ENCODE measurements at regions not wholly inside any gene's neighbourhood (a gene's known extent, or its start where the extent isn't known, plus 50 kb on each side); places are given as distances from the start of the nearest gene placed in this dataset.

DNA sequence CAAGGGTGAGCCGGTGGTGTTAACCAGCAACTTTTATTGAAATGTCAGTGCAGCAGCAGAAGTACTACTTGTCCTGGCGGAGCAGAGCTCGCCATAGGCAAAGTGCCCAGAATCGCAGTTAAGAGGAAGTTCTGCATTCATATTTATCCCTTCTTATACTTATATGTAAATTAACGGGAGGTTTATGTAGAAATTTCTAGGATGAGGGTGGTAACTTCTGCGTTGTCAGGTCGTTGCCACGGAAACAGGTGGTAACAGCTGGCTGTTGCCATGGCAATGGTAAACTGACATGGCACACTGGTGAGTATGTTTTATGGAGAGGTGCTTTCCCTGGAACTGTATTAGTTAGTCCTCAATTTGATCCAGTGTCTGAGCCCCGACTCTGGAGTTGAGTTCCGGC lies 2494.9 kb upstream of the PCDH20 start:
- Histone ChIP-seq H3K27me3 (ENCODE audit: control insufficient read depth, insufficient read depth, low read length) (no peaks in the 10 kb centered on the region), H3K36me3 (ENCODE audit: control insufficient read depth, insufficient read depth, low read length) (no peaks in the 10 kb centered on the region), H3K27ac (ENCODE audit: low read length) (no peak overlapping the region), H3K9me3 (replicated peaks; ENCODE audit: control insufficient read depth, low read depth, low read length) (no peaks in the 10 kb centered on the region), H3K4me3 (ENCODE audit: low read length) (no peak overlapping the region), H3K4me1 (ENCODE audit: control insufficient read depth, insufficient read depth, low read length) (peaks cover 2% of the 10 kb centered on the region)
- peak; percentile 90 for DNase-seq
- 8% methylated on average over 2 of the region's 10 CpGs for WGBS (ENCODE audit: insufficient coverage)

DNA sequence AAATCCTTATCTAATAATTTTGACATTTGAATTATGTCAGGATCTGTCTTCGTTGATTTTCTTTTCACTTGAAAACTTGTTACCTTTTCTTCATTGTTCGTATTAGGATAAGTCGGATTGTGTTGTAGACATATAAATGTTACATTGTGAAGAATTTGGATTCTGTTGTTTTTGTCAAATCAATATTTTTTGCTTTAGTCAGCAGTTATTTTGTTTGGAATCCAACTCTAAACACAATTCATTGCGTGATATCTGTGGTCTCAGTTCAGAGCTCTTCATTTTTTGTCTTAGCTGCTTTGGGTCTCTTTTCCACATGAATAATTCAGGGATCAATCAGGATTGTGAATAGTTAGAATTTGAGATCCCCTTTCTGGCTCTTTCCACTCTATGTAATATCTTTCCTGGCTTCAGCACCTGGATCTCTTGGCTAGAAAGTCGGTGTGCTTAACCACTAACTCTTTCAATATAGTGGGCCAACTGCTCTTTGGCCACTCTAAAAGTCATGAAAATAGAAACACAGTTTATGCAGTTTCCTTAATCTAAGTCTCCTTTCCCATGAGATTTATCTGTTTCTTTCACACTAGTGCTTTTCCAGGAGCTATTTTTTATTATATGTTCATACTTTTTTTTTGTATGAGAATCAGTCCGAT lies 2494.2 kb upstream of the PCDH20 start:
- no peaks in the 10 kb centered on the region for H3K27me3 ChIP-seq (ENCODE audit: control insufficient read depth, insufficient read depth, low read length)
- no peaks in the 10 kb centered on the region for H3K9me3 ChIP-seq (replicated peaks; ENCODE audit: control insufficient read depth, low read depth, low read length)
- H3K27ac ChIP-seq (ENCODE audit: low read length): no peak overlapping the region
- no peaks in the 10 kb centered on the region for H3K36me3 ChIP-seq (ENCODE audit: control insufficient read depth, insufficient read depth, low read length)
- peaks cover 2% of the 10 kb centered on the region for H3K4me1 ChIP-seq (ENCODE audit: control insufficient read depth, insufficient read depth, low read length)
- 0% methylated on average over 1 of the region's 6 CpGs for WGBS (ENCODE audit: insufficient coverage)
- peak; percentile 90 for DNase-seq
- H3K4me3 ChIP-seq (ENCODE audit: low read length): no peak overlapping the region

DNA sequence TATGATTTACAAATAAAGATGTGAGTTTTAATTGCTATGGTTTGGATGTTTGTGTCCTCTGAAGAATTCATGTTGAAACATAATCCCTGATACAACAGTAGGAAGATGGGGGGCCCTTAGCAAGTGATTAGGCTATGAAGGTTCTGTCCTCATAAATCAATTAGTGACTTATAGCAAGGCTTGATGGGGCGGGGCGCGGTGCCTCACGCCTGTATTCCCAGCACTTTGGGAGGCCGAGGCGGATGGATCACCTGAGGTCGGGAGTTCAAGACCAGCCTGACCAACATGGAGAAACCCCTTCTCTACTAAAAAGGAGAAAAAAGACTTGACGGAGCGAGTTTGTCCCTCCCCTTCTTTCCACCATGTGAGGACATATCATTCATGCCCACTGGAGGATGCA lies 2486.5 kb upstream of the PCDH20 start:
- 94% methylated on average over 3 of the region's 9 CpGs for WGBS (ENCODE audit: insufficient coverage)
- Histone ChIP-seq H3K9me3 (replicated peaks; ENCODE audit: control insufficient read depth, low read depth, low read length) (no peaks in the 10 kb centered on the region), H3K27me3 (ENCODE audit: control insufficient read depth, insufficient read depth, low read length) (no peaks in the 10 kb centered on the region), H3K4me3 (ENCODE audit: low read length) (no peak overlapping the region), H3K27ac (ENCODE audit: low read length) (no peak overlapping the region), H3K36me3 (ENCODE audit: control insufficient read depth, insufficient read depth, low read length) (no peaks in the 10 kb centered on the region), H3K4me1 (ENCODE audit: control insufficient read depth, insufficient read depth, low read length) (no peaks in the 10 kb centered on the region)
- DNase-seq: no peak

DNA sequence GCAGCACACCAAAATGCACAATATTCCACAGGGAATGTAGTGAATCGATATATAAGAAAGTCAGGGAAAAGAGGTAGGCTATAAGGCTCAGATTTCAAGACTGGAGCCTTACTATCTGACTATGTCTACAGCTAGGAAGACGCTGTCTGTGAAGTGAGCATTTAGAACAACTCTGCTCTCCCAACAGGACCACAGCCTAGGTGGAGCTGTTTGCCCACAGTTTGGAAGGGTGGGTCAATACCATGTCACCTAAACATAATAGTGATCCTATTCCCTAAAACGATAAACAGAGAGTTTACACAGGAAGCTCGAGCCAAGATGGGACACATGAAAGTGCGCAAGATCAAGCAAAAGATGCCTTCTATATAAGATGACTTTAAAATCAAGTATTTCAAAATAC lies 2486.0 kb upstream of the PCDH20 start:
- no CpG with 5 or more reads among the region's 5 CpGs for WGBS (ENCODE audit: insufficient coverage)
- no peak overlapping the region for H3K27ac ChIP-seq (ENCODE audit: low read length)
- no peak overlapping the region for H3K4me3 ChIP-seq (ENCODE audit: low read length)
- H3K27me3 ChIP-seq (ENCODE audit: control insufficient read depth, insufficient read depth, low read length): no peaks in the 10 kb centered on the region
- DNase-seq: no peak
- H3K36me3 ChIP-seq (ENCODE audit: control insufficient read depth, insufficient read depth, low read length): no peaks in the 10 kb centered on the region
- H3K4me1 ChIP-seq (ENCODE audit: control insufficient read depth, insufficient read depth, low read length): no peaks in the 10 kb centered on the region
- H3K9me3 ChIP-seq (replicated peaks; ENCODE audit: control insufficient read depth, low read depth, low read length): no peaks in the 10 kb centered on the region

DNA sequence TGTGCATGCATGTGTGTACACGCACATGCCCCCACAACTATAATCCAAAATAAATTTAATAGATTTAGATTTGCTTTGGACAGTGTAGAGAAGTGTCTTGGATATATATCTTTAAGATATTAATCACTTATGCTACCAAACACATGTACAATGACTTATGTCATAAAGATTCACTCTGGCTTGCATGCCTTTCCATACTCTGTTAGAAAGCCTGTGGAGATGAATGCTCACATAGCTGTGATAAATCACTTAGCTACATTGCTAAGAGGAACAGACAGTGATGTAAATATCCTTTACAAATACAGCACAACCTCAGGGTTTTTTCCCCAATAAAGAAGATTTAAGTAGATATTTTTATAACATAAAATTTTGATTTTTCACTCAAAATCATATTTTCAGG lies 2484.8 kb upstream of the PCDH20 start:
- no peaks in the 10 kb centered on the region for H3K4me1 ChIP-seq (ENCODE audit: control insufficient read depth, insufficient read depth, low read length)
- H3K4me3 ChIP-seq (ENCODE audit: low read length): no peak overlapping the region
- no peaks in the 10 kb centered on the region for H3K27me3 ChIP-seq (ENCODE audit: control insufficient read depth, insufficient read depth, low read length)
- peak; percentile 15 for DNase-seq
- H3K27ac ChIP-seq (ENCODE audit: low read length): no peak overlapping the region
- H3K9me3 ChIP-seq (replicated peaks; ENCODE audit: control insufficient read depth, low read depth, low read length): no peaks in the 10 kb centered on the region
- no CpG with 5 or more reads among the region's 1 CpG for WGBS (ENCODE audit: insufficient coverage)
- H3K36me3 ChIP-seq (ENCODE audit: control insufficient read depth, insufficient read depth, low read length): no peaks in the 10 kb centered on the region

DNA sequence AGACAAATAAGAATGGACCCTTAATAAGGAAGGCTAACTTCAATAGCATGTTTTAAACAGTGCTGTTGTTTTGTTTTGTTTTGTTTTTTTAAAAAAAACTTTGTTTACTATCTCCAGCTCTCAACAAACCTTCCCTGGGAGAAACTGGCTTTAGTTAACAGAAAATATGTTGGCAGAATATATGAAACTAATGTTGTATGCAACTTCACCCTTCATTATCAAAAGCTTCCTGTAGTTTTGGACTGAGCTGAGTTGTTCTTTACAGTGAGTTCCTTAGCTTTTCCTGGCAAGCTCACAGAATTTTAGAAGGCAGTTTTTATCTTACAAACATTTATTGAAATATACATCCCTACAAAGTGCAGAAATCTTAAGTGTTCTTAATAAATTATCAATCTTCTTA lies 2480.7 kb upstream of the PCDH20 start:
- Histone ChIP-seq H3K4me3 (ENCODE audit: low read length) (no peak overlapping the region), H3K27me3 (ENCODE audit: control insufficient read depth, insufficient read depth, low read length) (no peaks in the 10 kb centered on the region), H3K4me1 (ENCODE audit: control insufficient read depth, insufficient read depth, low read length) (no peaks in the 10 kb centered on the region), H3K36me3 (ENCODE audit: control insufficient read depth, insufficient read depth, low read length) (no peaks in the 10 kb centered on the region), H3K27ac (ENCODE audit: low read length) (no peak overlapping the region), H3K9me3 (replicated peaks; ENCODE audit: control insufficient read depth, low read depth, low read length) (no peaks in the 10 kb centered on the region)
- peak; percentile 19 for DNase-seq

DNA sequence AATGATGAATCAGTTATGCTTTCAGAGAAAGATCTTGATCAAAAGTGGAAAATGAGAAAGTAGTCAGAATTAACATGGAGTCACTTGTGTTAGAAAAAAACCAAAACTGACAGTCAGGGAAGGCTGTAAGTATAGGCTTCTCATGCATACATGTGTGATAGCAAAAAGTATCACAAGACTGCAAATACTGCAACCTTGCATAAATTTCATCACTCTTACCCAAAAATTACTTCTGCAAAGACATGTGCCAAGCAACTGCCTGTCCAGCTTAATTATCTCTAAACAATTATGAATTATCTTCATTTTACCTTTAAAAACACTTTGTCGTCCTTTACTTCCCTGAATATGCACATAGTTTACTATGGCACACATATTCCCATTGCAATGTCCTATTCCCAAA lies 2466.4 kb upstream of the PCDH20 start:
- no peaks in the 10 kb centered on the region for H3K9me3 ChIP-seq (replicated peaks; ENCODE audit: control insufficient read depth, low read depth, low read length)
- no peak overlapping the region for H3K4me3 ChIP-seq (ENCODE audit: low read length)
- no peak overlapping the region for H3K27ac ChIP-seq (ENCODE audit: low read length)
- no CpG with 5 or more reads among the region's 1 CpG for WGBS (ENCODE audit: insufficient coverage)
- no peaks in the 10 kb centered on the region for H3K4me1 ChIP-seq (ENCODE audit: control insufficient read depth, insufficient read depth, low read length)
- no peak for DNase-seq
- H3K27me3 ChIP-seq (ENCODE audit: control insufficient read depth, insufficient read depth, low read length): no peaks in the 10 kb centered on the region
- H3K36me3 ChIP-seq (ENCODE audit: control insufficient read depth, insufficient read depth, low read length): no peaks in the 10 kb centered on the region

DNA sequence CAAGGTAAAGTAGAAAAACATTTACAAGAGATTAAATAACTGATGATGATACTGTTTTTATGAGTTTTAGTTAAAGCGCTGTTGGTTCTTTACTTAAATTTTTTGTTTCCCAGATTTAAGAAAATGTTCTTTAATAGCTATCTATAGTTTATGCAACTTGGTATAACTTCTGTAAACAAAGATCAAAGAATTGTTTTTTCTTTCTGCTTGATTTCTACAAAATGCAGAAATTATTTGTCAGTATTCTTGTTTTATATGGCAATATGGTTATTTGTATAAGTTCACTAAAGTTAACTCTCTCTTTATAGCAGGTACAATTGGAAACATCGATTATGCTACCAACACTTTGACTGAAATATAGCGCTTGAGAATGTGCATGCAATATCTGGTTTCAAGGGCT lies 2465.1 kb upstream of the PCDH20 start:
- H3K4me1 ChIP-seq (ENCODE audit: control insufficient read depth, insufficient read depth, low read length): no peaks in the 10 kb centered on the region
- WGBS (ENCODE audit: insufficient coverage): no CpG with 5 or more reads among the region's 3 CpGs
- H3K36me3 ChIP-seq (ENCODE audit: control insufficient read depth, insufficient read depth, low read length): no peaks in the 10 kb centered on the region
- H3K4me3 ChIP-seq (ENCODE audit: low read length): no peak overlapping the region
- H3K9me3 ChIP-seq (replicated peaks; ENCODE audit: control insufficient read depth, low read depth, low read length): no peaks in the 10 kb centered on the region
- no peaks in the 10 kb centered on the region for H3K27me3 ChIP-seq (ENCODE audit: control insufficient read depth, insufficient read depth, low read length)
- H3K27ac ChIP-seq (ENCODE audit: low read length): no peak overlapping the region
- DNase-seq: no peak

DNA sequence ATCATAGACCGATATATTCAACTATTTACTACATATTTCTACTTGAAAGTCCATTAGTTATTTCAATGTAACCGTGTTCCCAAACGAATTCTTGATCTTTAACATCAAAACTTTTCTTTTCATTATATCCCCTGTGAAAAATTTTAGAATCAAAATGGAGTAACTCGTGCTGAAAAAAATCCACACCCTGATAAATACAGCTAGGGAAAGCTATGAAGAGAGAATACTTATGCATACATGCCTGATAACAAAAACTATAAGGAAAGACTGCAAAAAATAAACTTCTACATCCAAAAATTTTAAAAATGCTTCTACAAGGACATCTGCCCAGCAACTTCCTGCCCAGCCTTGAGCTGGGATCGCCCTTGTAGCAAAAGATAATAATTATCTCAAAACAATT lies 2458.3 kb upstream of the PCDH20 start:
- WGBS (ENCODE audit: insufficient coverage): no CpG with 5 or more reads among the region's 5 CpGs
- Histone ChIP-seq H3K27me3 (ENCODE audit: control insufficient read depth, insufficient read depth, low read length) (no peaks in the 10 kb centered on the region), H3K36me3 (ENCODE audit: control insufficient read depth, insufficient read depth, low read length) (no peaks in the 10 kb centered on the region), H3K27ac (ENCODE audit: low read length) (no peak overlapping the region), H3K4me1 (ENCODE audit: control insufficient read depth, insufficient read depth, low read length) (no peaks in the 10 kb centered on the region), H3K4me3 (ENCODE audit: low read length) (no peak overlapping the region), H3K9me3 (replicated peaks; ENCODE audit: control insufficient read depth, low read depth, low read length) (no peaks in the 10 kb centered on the region)
- no peak for DNase-seq

DNA sequence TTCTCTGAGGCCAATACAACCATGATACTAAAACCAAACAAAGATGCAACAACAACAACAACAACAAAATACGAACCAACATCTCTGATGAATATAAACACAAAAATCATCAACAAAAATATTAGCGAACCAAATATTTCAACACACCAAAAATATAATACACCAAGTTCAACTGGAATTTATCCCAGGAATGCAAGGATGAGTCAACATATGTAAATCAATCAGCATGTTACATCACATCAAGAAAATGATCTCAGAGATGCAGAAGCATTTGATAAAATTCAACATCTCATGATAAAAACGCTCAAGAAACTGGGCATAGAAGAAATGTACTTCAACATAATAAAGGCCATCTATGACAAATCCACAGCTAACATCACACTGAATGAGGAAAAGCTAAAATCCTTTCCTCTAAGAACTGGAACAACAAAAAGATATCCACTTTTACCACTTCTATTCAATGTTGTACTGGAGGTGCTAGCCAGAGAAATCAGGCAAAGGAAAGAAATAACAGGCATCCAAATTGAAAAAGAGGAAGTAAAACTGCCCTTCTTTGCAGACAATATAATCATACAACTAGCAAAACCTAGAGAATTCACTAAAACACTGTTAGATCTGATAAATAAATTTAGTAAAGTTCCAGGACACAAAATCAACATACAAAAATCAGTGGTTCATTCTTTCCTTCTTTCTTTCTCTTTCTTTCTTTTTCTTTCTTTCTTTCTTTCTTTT lies 2448.7 kb upstream of the PCDH20 start:
- Histone ChIP-seq H3K27me3 (ENCODE audit: control insufficient read depth, insufficient read depth, low read length) (no peaks in the 10 kb centered on the region), H3K27ac (ENCODE audit: low read length) (no peak overlapping the region), H3K4me3 (ENCODE audit: low read length) (no peak overlapping the region), H3K36me3 (ENCODE audit: control insufficient read depth, insufficient read depth, low read length) (no peaks in the 10 kb centered on the region), H3K9me3 (replicated peaks; ENCODE audit: control insufficient read depth, low read depth, low read length) (no peaks in the 10 kb centered on the region), H3K4me1 (ENCODE audit: control insufficient read depth, insufficient read depth, low read length) (no peaks in the 10 kb centered on the region)
- DNase-seq: no peak
- WGBS (ENCODE audit: insufficient coverage): no CpG with 5 or more reads among the region's 3 CpGs
